ENCODE measurements at regions not wholly inside any gene's neighbourhood (a gene's known extent, or its start where the extent isn't known, plus 50 kb on each side); places are given as distances from the start of the nearest gene placed in this dataset.

DNA sequence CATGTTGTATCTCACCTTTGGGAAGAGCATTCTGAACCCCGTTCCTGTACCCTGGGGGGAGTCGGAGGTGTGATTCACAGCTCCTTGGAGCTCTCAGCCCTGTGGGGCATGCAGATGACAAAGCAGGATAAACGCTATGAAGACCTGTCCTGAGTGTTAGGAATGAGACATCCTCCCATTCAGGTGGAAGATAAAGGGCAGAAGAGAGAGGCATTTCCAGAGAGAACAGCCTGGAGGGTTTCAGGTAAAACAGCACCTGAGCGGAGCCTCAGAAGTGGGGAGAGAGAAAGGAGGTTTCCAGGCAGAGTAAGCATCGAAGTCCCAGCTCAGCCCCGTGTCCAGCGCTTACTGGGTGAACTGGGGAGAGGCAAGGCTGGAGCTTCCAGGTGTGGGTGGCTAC, 288.9 kb downstream of the KLF6 start:
- Histone ChIP-seq H3K9me3 (replicated peaks in 1 of 11) (peaks cover 0 to 9% (median 0%) of the 10 kb centered on the region in 11 experiments; a peak in 4 of 22 replicates), H3K27ac (no peak overlapping the region), H3K36me3 (no peaks in the 10 kb centered on the region), H3K4me2 (no peak overlapping the region), H4K20me1 (no peaks in the 10 kb centered on the region), H3K27me3 (no peaks in the 10 kb centered on the region), H3K4me3 (no peak overlapping the region), H3K4me1 (peaks cover 0 to 10% (median 0%) of the 10 kb centered on the region in 10 experiments; a peak in 4 of 20 replicates), H3K9ac (no peak overlapping the region)
- no peak for TF ChIP-seq Cebpa-rat (IDR thresholded peaks at IDR 0.05)

- peaks cover 0 to 15% (median 6%) of the 10 kb centered on the region in 11 experiments; a peak in 17 of 22 replicates for H3K9me3 ChIP-seq (replicated peaks in 1 of 11)
- no peak for TF ChIP-seq Cebpa-rat (IDR thresholded peaks at IDR 0.05)
- peak overlapping the region in 2 of 11 experiments; percentile 30 to 41; a peak in 5 of 22 replicates for H3K4me2 ChIP-seq
Observed at GRCh38 chr10:3495281-3495680, 289.7 kb downstream of the KLF6 start.

GRCh38 chr10:3494838-3495230, 290.2 kb downstream of the KLF6 start:
- Histone ChIP-seq H3K9me3 (replicated peaks in 1 of 11) (peaks cover 0 to 20% (median 9%) of the 10 kb centered on the region in 11 experiments; a peak in 19 of 22 replicates), H3K4me1 (peaks cover 0 to 10% (median 0%) of the 10 kb centered on the region in 10 experiments; a peak in 4 of 20 replicates), H3K27ac (no peak overlapping the region), H3K27me3 (no peaks in the 10 kb centered on the region), H3K4me2 (peak overlapping the region in 2 of 11 experiments; percentile 30 to 41; a peak in 3 of 22 replicates), H3K9ac (no peak overlapping the region), H3K4me3 (no peak overlapping the region), H4K20me1 (no peaks in the 10 kb centered on the region), H3K36me3 (no peaks in the 10 kb centered on the region)
- TF ChIP-seq Cebpa-rat (IDR thresholded peaks at IDR 0.05) = no peak

More at GRCh38 chr10:3495281-3495680, 289.7 kb downstream of the KLF6 start:
- Histone ChIP-seq H3K4me1 (peaks cover 0 to 10% (median 0%) of the 10 kb centered on the region in 10 experiments; a peak in 4 of 20 replicates), H3K9ac (no peak overlapping the region), H3K27ac (no peak overlapping the region), H3K36me3 (no peaks in the 10 kb centered on the region), H3K27me3 (no peaks in the 10 kb centered on the region), H3K4me3 (no peak overlapping the region), H4K20me1 (no peaks in the 10 kb centered on the region)

- H3K4me1 ChIP-seq = peaks cover 0 to 10% (median 0%) of the 10 kb centered on the region in 10 experiments; a peak in 4 of 20 replicates
- no peaks in the 10 kb centered on the region for H3K36me3 ChIP-seq
- no peak for TF ChIP-seq Cebpa-rat (IDR thresholded peaks at IDR 0.05)
- H3K9me3 ChIP-seq (replicated peaks in 1 of 11) = peaks cover 0 to 25% (median 12%) of the 10 kb centered on the region in 11 experiments; a peak in 19 of 22 replicates
- no peak overlapping the region for H3K4me3 ChIP-seq
- H3K9ac ChIP-seq = no peak overlapping the region
- H3K27ac ChIP-seq = no peak overlapping the region
- no peaks in the 10 kb centered on the region for H4K20me1 ChIP-seq
- peak overlapping the region in 1 of 11 experiments; percentile 30; a peak in 1 of 22 replicates for H3K4me2 ChIP-seq
- no peaks in the 10 kb centered on the region for H3K27me3 ChIP-seq
Observed at GRCh38 chr10:3494131-3494837, 290.7 kb downstream of the KLF6 start.

GRCh38 chr10:3493621-3494020, 291.4 kb downstream of the KLF6 start:
- H4K20me1 ChIP-seq = no peaks in the 10 kb centered on the region
- H3K4me1 ChIP-seq = peaks cover 0 to 10% (median 0%) of the 10 kb centered on the region in 10 experiments; a peak in 4 of 20 replicates
- H3K4me3 ChIP-seq = no peak overlapping the region
- H3K9ac ChIP-seq = no peak overlapping the region
- no peak overlapping the region for H3K4me2 ChIP-seq
- no peaks in the 10 kb centered on the region for H3K27me3 ChIP-seq
- H3K27ac ChIP-seq = no peak overlapping the region
- no peaks in the 10 kb centered on the region for H3K36me3 ChIP-seq
- H3K9me3 ChIP-seq (replicated peaks in 1 of 11) = peaks cover 0 to 32% (median 19%) of the 10 kb centered on the region in 11 experiments; a peak in 19 of 22 replicates
- no peak for TF ChIP-seq Cebpa-rat (IDR thresholded peaks at IDR 0.05)

DNA sequence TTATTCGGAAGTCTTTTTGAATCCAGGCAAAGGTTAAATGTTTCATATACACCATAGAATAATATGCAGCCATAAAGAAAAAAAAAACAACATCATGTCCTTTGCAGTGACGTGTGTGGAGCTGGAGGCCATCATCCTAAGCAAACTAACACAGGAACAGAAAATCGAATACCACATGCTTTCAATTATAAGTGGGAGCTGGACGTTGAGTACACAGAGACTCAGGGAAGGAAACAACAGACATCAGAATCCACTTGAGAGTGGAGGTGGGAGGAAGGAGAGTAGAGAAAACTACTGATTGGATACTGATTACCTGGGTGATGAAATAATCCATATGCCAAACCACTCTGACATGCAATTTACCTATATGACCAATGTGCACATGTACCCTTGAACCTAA, 293.4 kb downstream of the KLF6 start:
- no peak for TF ChIP-seq Cebpa-rat (IDR thresholded peaks at IDR 0.05)
- Histone ChIP-seq H3K9ac (no peak overlapping the region), H3K27ac (no peak overlapping the region), H3K4me2 (no peak overlapping the region), H3K27me3 (no peaks in the 10 kb centered on the region), H4K20me1 (no peaks in the 10 kb centered on the region), H3K36me3 (no peaks in the 10 kb centered on the region), H3K9me3 (replicated peaks in 1 of 11) (peaks cover 0 to 32% (median 19%) of the 10 kb centered on the region in 11 experiments; a peak in 19 of 22 replicates), H3K4me1 (peaks cover 10 to 25% (median 15%) of the 10 kb centered on the region in 10 experiments), H3K4me3 (no peak overlapping the region)

DNA sequence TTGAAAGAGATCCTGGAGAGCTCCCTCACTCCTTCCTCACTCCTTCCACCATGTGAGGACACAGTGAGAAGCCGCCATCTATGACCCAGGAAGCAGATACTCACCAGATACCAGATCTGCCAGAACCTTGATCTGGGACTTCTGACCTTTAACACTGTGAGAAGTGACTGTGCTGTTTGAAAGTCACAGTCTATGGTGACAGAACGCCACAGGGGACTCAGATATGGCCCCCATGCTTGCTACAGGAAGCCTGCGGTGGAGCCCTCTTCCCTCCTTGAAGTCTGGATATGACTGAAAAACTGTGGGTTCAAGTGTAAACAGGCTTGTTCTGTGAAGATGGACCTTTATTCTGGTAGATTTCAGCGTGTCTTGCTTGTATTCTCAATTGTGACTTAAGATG, 297.8 kb downstream of the KLF6 start:
- H3K27me3 ChIP-seq = no peaks in the 10 kb centered on the region
- H4K20me1 ChIP-seq = no peaks in the 10 kb centered on the region
- TF ChIP-seq Cebpa-rat (IDR thresholded peaks at IDR 0.05) = no peak
- peaks cover 52 to 61% (median 58%) of the 10 kb centered on the region in 10 experiments for H3K4me1 ChIP-seq
- H3K9me3 ChIP-seq (replicated peaks in 1 of 11) = peaks cover 0 to 23% (median 19%) of the 10 kb centered on the region in 11 experiments; a peak in 18 of 22 replicates
- H3K9ac ChIP-seq = peak overlapping the region in 5 of 11 experiments; percentile 24 to 74 (median 40); a peak in 6 of 22 replicates
- peak overlapping the region; percentile 81 to 89 (median 84) for H3K4me2 ChIP-seq
- no peak overlapping the region for H3K4me3 ChIP-seq
- no peaks in the 10 kb centered on the region for H3K36me3 ChIP-seq
- H3K27ac ChIP-seq = peak overlapping the region in 10 of 11 experiments; percentile 18 to 89 (median 80); a peak in 14 of 22 replicates

GRCh38 chr10:3486346-3487065, 298.5 kb downstream of the KLF6 start:
- no peaks in the 10 kb centered on the region for H3K27me3 ChIP-seq
- no peaks in the 10 kb centered on the region for H4K20me1 ChIP-seq
- TF ChIP-seq Cebpa-rat (IDR thresholded peaks at IDR 0.05) = no peak
- peaks cover 59 to 69% (median 65%) of the 10 kb centered on the region in 10 experiments for H3K4me1 ChIP-seq
- no peak overlapping the region for H3K4me3 ChIP-seq
- H3K36me3 ChIP-seq = no peaks in the 10 kb centered on the region
- peak overlapping the region; percentile 81 to 89 (median 84) for H3K4me2 ChIP-seq
- peaks cover 0 to 23% (median 19%) of the 10 kb centered on the region in 11 experiments; a peak in 18 of 22 replicates for H3K9me3 ChIP-seq (replicated peaks in 1 of 11)
- H3K9ac ChIP-seq = peak overlapping the region in 7 of 11 experiments; percentile 24 to 74 (median 48); a peak in 8 of 22 replicates
- peak overlapping the region in 10 of 11 experiments; percentile 18 to 89 (median 81); a peak in 16 of 22 replicates for H3K27ac ChIP-seq
